OCI-LY7 (cell line): ENCODE measurements at regions not wholly inside any gene's neighbourhood (a gene's known extent, or its start where the extent isn't known, plus 50 kb on each side); places are given as distances from the start of the nearest gene placed in this dataset.

Source experiments
- BruUV-seq: library from RNA; stranded (reverse); fragments of 400-500 nt; replicated peaks from 2 replicates; lab custom pipeline; 2021; lab: Mats Ljungman, UMichigan
- CTCF ChIA-PET: fragments of 300-600 bp; sonication (Branson Sonifier 250); formaldehyde crosslinking; loops from one replicate; lab custom pipeline; 2022; ENCODE audit warnings: antibody characterized with exemption; ENCODE audit not compliant: unreplicated experiment; lab: Charles Lee
- POLR2A ChIA-PET: fragments of 300-600 bp; sonication (Branson Sonifier 250); formaldehyde crosslinking; loops from one replicate; lab custom pipeline; 2022; ENCODE audit warnings: antibody characterized with exemption; lab: Charles Lee
- DNase-seq: peaks from one replicate; pipeline ENCODE4 v3.0.0-alpha.2; 2015; ENCODE audit warnings: low spot score
- H2AFZ ChIP-seq: fragments of 200-600 bp; sonication (generic), shearing (Covaris generic); 2 replicates; pipeline ENCODE4 v1.6.1; 2014; ENCODE audit warnings: mild to moderate bottlenecking, antibody characterized with exemption, low read length, moderate library complexity
- H3K27ac ChIP-seq: fragments of 200-600 bp; sonication (generic); 2 replicates; pipeline ENCODE4 v1.5.1; 2014; ENCODE audit warnings: mixed run types, low read depth, mild to moderate bottlenecking, moderate library complexity, low read length, inconsistent platforms; ENCODE audit not compliant: poor library complexity, severe bottlenecking
- H3K36me3 ChIP-seq: fragments of 200-600 bp; sonication (generic); 2 replicates; pipeline ENCODE4 v1.6.1; 2014; ENCODE audit warnings: mild to moderate bottlenecking, antibody characterized with exemption, low read length, moderate library complexity, mixed read lengths; ENCODE audit not compliant: insufficient read depth
- H3K4me1 ChIP-seq: fragments of 200-600 bp; sonication (generic); 2 replicates; pipeline ENCODE4 v1.5.1; 2014; ENCODE audit warnings: mild to moderate bottlenecking, low read length; ENCODE audit not compliant: insufficient read depth, poor library complexity, severe bottlenecking
- H3K4me2 ChIP-seq: fragments of 200-600 bp; sonication (generic); 2 replicates; pipeline ENCODE4 v1.6.1; 2014; ENCODE audit warnings: mild to moderate bottlenecking, low read length
- H3K4me3 ChIP-seq: fragments of 200-600 bp; sonication (generic); 2 replicates; pipeline ENCODE4 v1.5.1; 2014; ENCODE audit warnings: mild to moderate bottlenecking, low read depth, low read length; ENCODE audit not compliant: poor library complexity, severe bottlenecking
- H3K79me2 ChIP-seq: fragments of 200-600 bp; sonication (generic); 2 replicates; pipeline ENCODE4 v1.6.1; 2016; ENCODE audit warnings: low read depth, mild to moderate bottlenecking, low read length, moderate library complexity, mixed read lengths; ENCODE audit not compliant: insufficient read depth
- H3K9me2 ChIP-seq: fragments of 200-600 bp; sonication (generic); 2 replicates; pipeline ENCODE4 v1.6.1; 2016; ENCODE audit warnings: mild to moderate bottlenecking, low read length, mixed read lengths; ENCODE audit not compliant: insufficient read depth
- H3K9me3 ChIP-seq: fragments of 200-600 bp; sonication (generic); 2 replicates; pipeline ENCODE4 v1.6.1; 2014; ENCODE audit warnings: mild to moderate bottlenecking, mixed run types, low read length, mixed read lengths
- H4K20me1 ChIP-seq: fragments of 200-600 bp; sonication (generic); 2 replicates; pipeline ENCODE4 v1.6.1; 2014; ENCODE audit warnings: mild to moderate bottlenecking, antibody characterized with exemption, low read length, moderate library complexity, mixed read lengths; ENCODE audit not compliant: insufficient read depth
- EZH2phosphoT487 ChIP-seq: fragments of 200-600 bp; sonication (generic); IDR thresholded peaks from 2 replicates; pipeline ENCODE4 v1.6.1; 2018; ENCODE audit warnings: low read depth, borderline replicate concordance, mild to moderate bottlenecking, mixed run types, antibody characterized with exemption, low read length, moderate library complexity, mixed read lengths
- intact Hi-C: fragments of 100-400 bp; cut with micrococcal nuclease; formaldehyde crosslinking; loops from one replicate; pipeline ENCODE4 v1.10.0; 2022; ENCODE audit not compliant: unreplicated experiment
- TF ChIP-seq, protein P1 (sequence below): fragments of 200-600 bp; sonication (generic); conservative IDR thresholded peaks from 2 replicates; pipeline ENCODE4 v1.5.1; 2014; ENCODE audit warnings: mild to moderate bottlenecking, antibody characterized with exemption, low read length, moderate library complexity, mixed read lengths

DNA sequence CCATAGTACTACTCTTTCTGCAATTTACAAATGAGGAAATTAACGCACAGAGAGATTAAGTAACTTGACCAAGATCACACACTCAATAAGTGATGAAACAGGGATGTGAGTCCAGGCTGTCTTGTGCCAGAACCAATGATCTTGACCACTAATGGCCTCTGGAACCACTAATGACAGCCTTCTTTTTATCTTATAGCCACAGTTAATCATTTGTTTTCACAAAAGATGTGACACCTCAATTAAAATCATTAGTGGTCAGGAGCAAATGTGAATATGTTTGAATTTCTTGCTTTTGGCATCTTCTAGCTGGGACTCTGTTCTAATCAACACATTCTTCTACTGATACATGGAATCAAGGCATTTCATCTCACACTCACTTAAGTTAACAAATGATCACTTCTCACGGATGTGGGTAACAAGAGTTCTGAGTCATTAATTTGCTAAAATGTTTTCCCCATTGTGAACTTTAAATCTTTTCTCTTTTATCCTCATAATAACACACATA lies 102.7 kb upstream of the CD180 start:
- Histone ChIP-seq H3K79me2 (no peaks in the 10 kb centered on the region), H2AFZ (no peak overlapping the region), H3K9me2 (no peaks in the 10 kb centered on the region), H4K20me1 (no peaks in the 10 kb centered on the region), H3K27ac (no peak overlapping the region), H3K9me3 (no peaks in the 10 kb centered on the region), H3K4me3 (no peak overlapping the region), H3K4me1 (no peaks in the 10 kb centered on the region), H3K4me2 (no peak overlapping the region), H3K36me3 (no peaks in the 10 kb centered on the region)
- intact Hi-C loops: no loop called here
- TF ChIP-seq, protein P1, sequence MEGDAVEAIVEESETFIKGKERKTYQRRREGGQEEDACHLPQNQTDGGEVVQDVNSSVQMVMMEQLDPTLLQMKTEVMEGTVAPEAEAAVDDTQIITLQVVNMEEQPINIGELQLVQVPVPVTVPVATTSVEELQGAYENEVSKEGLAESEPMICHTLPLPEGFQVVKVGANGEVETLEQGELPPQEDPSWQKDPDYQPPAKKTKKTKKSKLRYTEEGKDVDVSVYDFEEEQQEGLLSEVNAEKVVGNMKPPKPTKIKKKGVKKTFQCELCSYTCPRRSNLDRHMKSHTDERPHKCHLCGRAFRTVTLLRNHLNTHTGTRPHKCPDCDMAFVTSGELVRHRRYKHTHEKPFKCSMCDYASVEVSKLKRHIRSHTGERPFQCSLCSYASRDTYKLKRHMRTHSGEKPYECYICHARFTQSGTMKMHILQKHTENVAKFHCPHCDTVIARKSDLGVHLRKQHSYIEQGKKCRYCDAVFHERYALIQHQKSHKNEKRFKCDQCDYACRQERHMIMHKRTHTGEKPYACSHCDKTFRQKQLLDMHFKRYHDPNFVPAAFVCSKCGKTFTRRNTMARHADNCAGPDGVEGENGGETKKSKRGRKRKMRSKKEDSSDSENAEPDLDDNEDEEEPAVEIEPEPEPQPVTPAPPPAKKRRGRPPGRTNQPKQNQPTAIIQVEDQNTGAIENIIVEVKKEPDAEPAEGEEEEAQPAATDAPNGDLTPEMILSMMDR: no peak
- TF ChIP-seq EZH2phosphoT487: no peak
- DNase-seq: no peak
- no TSS peak for BruUV-seq
- ChIA-PET CTCF (no interaction called here), POLR2A (no interaction called here)

- intact Hi-C loops: no loop called here
- Histone ChIP-seq H3K79me2 (no peaks in the 10 kb centered on the region), H3K9me3 (no peaks in the 10 kb centered on the region), H3K4me1 (no peaks in the 10 kb centered on the region), H4K20me1 (no peaks in the 10 kb centered on the region), H3K27ac (no peak overlapping the region), H2AFZ (no peak overlapping the region), H3K4me3 (no peak overlapping the region), H3K36me3 (no peaks in the 10 kb centered on the region), H3K4me2 (no peak overlapping the region), H3K9me2 (no peaks in the 10 kb centered on the region)
- DNase-seq: no peak
- TF ChIP-seq, protein P1: no peak
- no peak for TF ChIP-seq EZH2phosphoT487
- ChIA-PET POLR2A (interaction anchor here (0.8 kb wide), 1 partner anchor 20 kb away, joined by 4 read pairs; no protein-coding TSS in a partner anchor), CTCF (no interaction called here)
- BruUV-seq: no TSS peak
Measured at GRCh38 chr5:67297802-67298532, 101.4 kb upstream of the CD180 start.

GRCh38 chr5:67297376-67297775 lies 100.8 kb upstream of the CD180 start:
- ChIA-PET CTCF (no interaction called here), POLR2A (interaction anchor here (0.8 kb wide), 1 partner anchor 19 kb away, joined by 4 read pairs; no protein-coding TSS in a partner anchor)
- no TSS peak for BruUV-seq
- H3K4me3 ChIP-seq: no peak overlapping the region
- TF ChIP-seq, protein P1: no peak
- TF ChIP-seq EZH2phosphoT487: no peak
- no peak for DNase-seq
- no peak overlapping the region for H3K27ac ChIP-seq
- no peaks in the 10 kb centered on the region for H3K4me1 ChIP-seq
- H3K9me2 ChIP-seq: no peaks in the 10 kb centered on the region
- H3K36me3 ChIP-seq: no peaks in the 10 kb centered on the region
- no peaks in the 10 kb centered on the region for H4K20me1 ChIP-seq
- no peak overlapping the region for H2AFZ ChIP-seq
- intact Hi-C loops: no loop called here
- H3K79me2 ChIP-seq: no peaks in the 10 kb centered on the region
- H3K4me2 ChIP-seq: no peak overlapping the region
- no peaks in the 10 kb centered on the region for H3K9me3 ChIP-seq
